GM12874 (cell line): ENCODE measurements at regions not wholly inside any gene's neighbourhood (a gene's known extent, or its start where the extent isn't known, plus 50 kb on each side); places are given as distances from the start of the nearest gene placed in this dataset.

Experiments used
- CTCF ChIP-seq: IDR thresholded peaks from 2 replicates; pipeline ENCODE4 v1.5.1; 2011; ENCODE audit warnings: low read depth, mild to moderate bottlenecking, control low read depth, low read length, moderate library complexity; ENCODE audit not compliant: insufficient read depth

DNA sequence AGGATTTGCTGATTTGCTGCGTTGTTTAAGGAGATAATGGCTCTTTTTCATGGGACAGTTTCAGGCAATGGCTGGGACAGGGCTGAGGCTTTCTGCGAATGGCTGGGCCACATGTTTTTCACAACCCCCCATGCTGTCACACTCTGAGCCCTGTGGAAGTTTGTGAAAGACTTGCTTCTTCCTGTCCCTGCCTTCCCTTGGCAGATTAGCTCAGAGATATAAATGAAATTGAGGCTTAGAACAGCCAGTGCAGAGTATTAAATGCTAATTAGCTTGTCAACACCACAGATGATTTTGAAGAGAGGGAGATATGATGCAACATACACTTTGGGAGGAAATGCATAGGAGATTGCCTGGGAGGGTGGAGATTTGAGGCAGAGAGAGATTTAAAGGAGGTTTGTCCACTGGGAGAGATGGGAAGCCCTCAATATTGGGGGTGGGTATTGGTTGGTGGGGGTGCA, 232.0 kb downstream of the SH2D4B start:
- no peak for TF ChIP-seq CTCF

DNA sequence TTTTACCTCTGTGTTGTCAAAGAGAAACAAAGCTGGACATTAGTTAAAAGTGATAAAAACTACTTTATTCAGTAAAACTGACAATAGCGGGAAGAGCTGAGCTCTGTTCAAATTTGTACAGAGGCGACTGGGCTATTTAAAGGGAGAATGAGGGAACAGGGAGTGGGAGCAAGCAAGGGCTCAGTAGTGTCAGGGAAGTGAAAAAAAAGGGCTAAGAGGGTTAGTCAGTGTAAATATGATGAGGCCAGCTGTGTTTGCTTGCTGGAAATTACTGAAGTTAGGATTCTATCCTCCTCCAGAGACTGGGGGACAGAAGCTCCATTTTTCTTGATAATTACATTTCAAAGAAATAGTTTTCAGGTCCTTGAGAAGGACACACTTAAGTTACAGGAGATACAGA, 232.5 kb downstream of the SH2D4B start:
- TF ChIP-seq CTCF: no peak

- no peak for TF ChIP-seq CTCF
Observed at GRCh38 chr10:80771285-80771684, 233.6 kb downstream of the SH2D4B start.

- TF ChIP-seq CTCF: no peak
Observed at GRCh38 chr10:80771902-80772555, 234.3 kb downstream of the SH2D4B start.

- no peak for TF ChIP-seq CTCF
Observed at GRCh38 chr10:80772596-80772995, 234.9 kb downstream of the SH2D4B start.

DNA sequence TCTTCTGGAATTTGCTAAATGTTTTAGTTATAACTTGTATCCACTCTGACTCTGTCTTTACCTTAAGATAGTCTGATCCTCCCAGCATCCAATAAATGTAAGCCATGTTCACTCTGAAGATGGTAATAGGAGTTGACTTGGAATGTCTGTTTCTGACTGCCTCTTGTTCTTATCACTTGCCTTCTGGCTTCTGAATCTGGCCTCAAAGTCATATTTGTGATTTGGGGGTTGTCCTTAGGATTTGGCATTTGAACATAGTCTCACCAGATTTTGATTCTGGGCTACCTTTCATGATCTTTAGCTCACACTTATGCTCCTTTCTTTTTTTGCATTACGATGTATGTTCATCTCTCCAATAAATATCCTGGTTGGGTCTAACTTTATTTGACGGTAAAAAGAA, 247.0 kb downstream of the SH2D4B start:
- no peak for TF ChIP-seq CTCF

GRCh38 chr10:80786322-80786721, 248.6 kb downstream of the SH2D4B start:
- no peak for TF ChIP-seq CTCF
